H9 (cell line): ENCODE measurements at regions not wholly inside any gene's neighbourhood (a gene's known extent, or its start where the extent isn't known, plus 50 kb on each side); places are given as distances from the start of the nearest gene placed in this dataset.

ENCODE experiments used
- DNase-seq: peaks from one replicate; pipeline ENCODE4 v3.0.0-alpha.2; 2017
- H2AFZ ChIP-seq: one replicate; pipeline ENCODE4 v1.6.1; 2013; ENCODE audit warnings: mild to moderate bottlenecking, low read length, control low read depth, moderate library complexity
- H2AK5ac ChIP-seq: 2 replicates; pipeline ENCODE4 v1.6.1; 2013; ENCODE audit warnings: low read length, control low read depth, mixed read lengths; ENCODE audit not compliant: insufficient read length
- H2BK120ac ChIP-seq: one replicate; pipeline ENCODE4 v1.6.1; 2013; ENCODE audit warnings: low read depth, mild to moderate bottlenecking, low read length, control low read depth, inconsistent platforms; ENCODE audit not compliant: poor library complexity, severe bottlenecking
- H2BK12ac ChIP-seq: 2 replicates; pipeline ENCODE4 v1.6.1; 2013; ENCODE audit warnings: low read length, control low read depth, mixed read lengths, low read depth; ENCODE audit not compliant: insufficient read length
- H2BK15ac ChIP-seq: 2 replicates; pipeline ENCODE4 v1.6.1; 2013; ENCODE audit warnings: low read depth, low read length, control low read depth
- H2BK20ac ChIP-seq: one replicate; pipeline ENCODE4 v1.6.1; 2013; ENCODE audit warnings: low read depth, mild to moderate bottlenecking, low read length, control low read depth, inconsistent platforms; ENCODE audit not compliant: poor library complexity, severe bottlenecking
- H2BK5ac ChIP-seq: 2 replicates; pipeline ENCODE4 v1.6.1; 2013; ENCODE audit warnings: low read length, control low read depth, mixed read lengths; ENCODE audit not compliant: insufficient read length
- H3K14ac ChIP-seq: 2 replicates; pipeline ENCODE4 v1.6.1; 2013; ENCODE audit warnings: low read length, control low read depth; ENCODE audit not compliant: insufficient read depth
- H3K18ac ChIP-seq: 2 replicates; pipeline ENCODE4 v1.6.1; 2013; ENCODE audit warnings: low read depth, mild to moderate bottlenecking, mixed read lengths, low read length, control low read depth; ENCODE audit not compliant: insufficient read length
- H3K23ac ChIP-seq: 2 replicates; pipeline ENCODE4 v1.6.1; 2013; ENCODE audit warnings: low read length, control low read depth, mixed read lengths, low read depth; ENCODE audit not compliant: insufficient read length
- H3K23me2 ChIP-seq: 2 replicates; pipeline ENCODE4 v1.6.1; 2013; ENCODE audit warnings: low read depth, mild to moderate bottlenecking, mixed read lengths, low read length, control low read depth; ENCODE audit not compliant: insufficient read length, poor library complexity, severe bottlenecking
- H3K27ac ChIP-seq: 2 replicates; pipeline ENCODE4 v1.5.1; 2013; ENCODE audit warnings: low read length, control low read depth, mixed read lengths, low read depth; ENCODE audit not compliant: insufficient read length
- H3K27me3 ChIP-seq: 2 replicates; pipeline ENCODE4 v1.6.1; 2013; ENCODE audit warnings: low read length, control low read depth, inconsistent platforms; ENCODE audit not compliant: insufficient read depth
- H3K4ac ChIP-seq: 2 replicates; pipeline ENCODE4 v1.6.1; 2013; ENCODE audit warnings: low read depth, mild to moderate bottlenecking, control low read depth, inconsistent platforms, low read length, moderate library complexity
- H3K4me1 ChIP-seq: 2 replicates; pipeline ENCODE4 v1.6.1; 2013; ENCODE audit warnings: low read length, control low read depth, inconsistent platforms; ENCODE audit not compliant: insufficient read depth
- H3K4me2 ChIP-seq: 2 replicates; pipeline ENCODE4 v1.6.1; 2013; ENCODE audit warnings: low read length, control low read depth, mixed read lengths; ENCODE audit not compliant: insufficient read length, insufficient read depth
- H3K56ac ChIP-seq: 2 replicates; pipeline ENCODE4 v1.6.1; 2013; ENCODE audit warnings: low read depth, mild to moderate bottlenecking, mixed read lengths, low read length, control low read depth; ENCODE audit not compliant: insufficient read length
- H3K79me1 ChIP-seq: 2 replicates; pipeline ENCODE4 v1.6.1; 2013; ENCODE audit warnings: low read depth, mild to moderate bottlenecking, moderate library complexity, low read length, control low read depth, inconsistent platforms; ENCODE audit not compliant: insufficient read depth, poor library complexity, severe bottlenecking
- H3K79me2 ChIP-seq: 2 replicates; pipeline ENCODE4 v1.6.1; 2013; ENCODE audit warnings: low read length, control low read depth, inconsistent platforms; ENCODE audit not compliant: insufficient read depth
- H3K9ac ChIP-seq: 2 replicates; pipeline ENCODE4 v1.6.1; 2013; ENCODE audit warnings: low read length, control low read depth, mixed read lengths; ENCODE audit not compliant: insufficient read length; ENCODE audit errors: extremely low read depth
- H3K9me3 ChIP-seq: one replicate; pipeline ENCODE4 v1.6.1; 2013; ENCODE audit warnings: low read depth, low read length, inconsistent platforms; ENCODE audit not compliant: control insufficient read depth
- H3T11ph ChIP-seq: one replicate; pipeline ENCODE4 v1.6.1; 2013; ENCODE audit warnings: mild to moderate bottlenecking, low read length, control low read depth, inconsistent platforms
- H4K20me1 ChIP-seq: one replicate; pipeline ENCODE4 v1.6.1; 2013; ENCODE audit not compliant: control insufficient read depth, insufficient read length, insufficient read depth
- H4K5ac ChIP-seq: 2 replicates; pipeline ENCODE4 v1.6.1; 2013; ENCODE audit warnings: low read depth, mild to moderate bottlenecking, mixed read lengths, low read length, control low read depth; ENCODE audit not compliant: insufficient read length
- H4K8ac ChIP-seq: replicated peaks from 2 replicates; pipeline ENCODE4 v1.6.1; 2013; ENCODE audit warnings: low read length, control low read depth, mixed read lengths, low read depth; ENCODE audit not compliant: insufficient read length
- H4K91ac ChIP-seq: 2 replicates; pipeline ENCODE4 v1.6.1; 2013; ENCODE audit warnings: low read depth, mild to moderate bottlenecking, moderate library complexity, mixed read lengths, low read length, control low read depth; ENCODE audit not compliant: insufficient read length
- H3K27ac Mint-ChIP-seq, 3 experiments: 2 replicates in 2 of 3; 3 replicates in 1 of 3; pipeline ENCODE4 v1.8.0; 2020 to 2021; ENCODE audit warnings: mixed read lengths in 3 of 3, mild to moderate bottlenecking in 1 of 3, moderate library complexity in 1 of 3
- H3K27me3 Mint-ChIP-seq: 2 replicates; pipeline ENCODE4 v1.8.0; 2021; ENCODE audit warnings: low read depth, mild to moderate bottlenecking, moderate library complexity, mixed read lengths
- H3K36me3 Mint-ChIP-seq, 3 experiments: 2 replicates in 2 of 3; 3 replicates in 1 of 3; pipeline ENCODE4 v1.8.0; 2020 to 2021; ENCODE audit warnings: low read depth in 3 of 3, mixed read lengths in 3 of 3; ENCODE audit not compliant: insufficient read depth in 1 of 3
- H3K4me1 Mint-ChIP-seq, 2 experiments: 2 replicates each; pipeline ENCODE4 v1.8.0; 2020; ENCODE audit warnings: mixed read lengths in 2 of 2
- H3K4me3 Mint-ChIP-seq, 2 experiments: 2 replicates in 1 of 2; 3 replicates in 1 of 2; pipeline ENCODE4 v1.8.0; 2020 to 2021; ENCODE audit warnings: mild to moderate bottlenecking in 2 of 2, mixed read lengths in 2 of 2, moderate library complexity in 1 of 2
- H3K9me3 Mint-ChIP-seq, 2 experiments: 2 replicates in 1 of 2; 3 replicates in 1 of 2; pipeline ENCODE4 v1.8.0; 2020; ENCODE audit warnings: mild to moderate bottlenecking in 2 of 2, mixed read lengths in 2 of 2, moderate library complexity in 1 of 2
- CTCF ChIP-seq: fragments of 200-600 bp; sonication (generic); conservative IDR thresholded peaks from 3 replicates; pipeline ENCODE4 v1.8.0; 2021; ENCODE audit warnings: antibody characterized with exemption, mild to moderate bottlenecking

GRCh38 chr1:217274416-217274815 lies 356.5 kb downstream of the GPATCH2 start:
- no peak overlapping the region for H3K27ac Mint-ChIP-seq
- H3K36me3 Mint-ChIP-seq: no peaks in the 10 kb centered on the region
- H2AK5ac ChIP-seq: no peak overlapping the region
- no peak overlapping the region for H4K91ac ChIP-seq
- H3K9ac ChIP-seq: no peak overlapping the region
- no peak for TF ChIP-seq CTCF
- no peak overlapping the region for H2BK20ac ChIP-seq
- H3K4ac ChIP-seq: no peak overlapping the region
- no peak overlapping the region for H4K5ac ChIP-seq
- H2BK5ac ChIP-seq: no peak overlapping the region
- H3K14ac ChIP-seq: no peak overlapping the region
- H3K4me3 Mint-ChIP-seq: no peak overlapping the region
- H3K4me1 Mint-ChIP-seq: no peaks in the 10 kb centered on the region
- H3K27me3 Mint-ChIP-seq: no peaks in the 10 kb centered on the region; the same call in 1 of the 2 replicates
- no peak overlapping the region for H3K4me2 ChIP-seq
- no peaks in the 10 kb centered on the region for H3K23me2 ChIP-seq
- no peak for DNase-seq
- H3T11ph ChIP-seq: no peak overlapping the region
- H3K27me3 ChIP-seq: no peaks in the 10 kb centered on the region
- H3K56ac ChIP-seq: no peak overlapping the region
- H3K18ac ChIP-seq: no peak overlapping the region
- no peaks in the 10 kb centered on the region for H4K20me1 ChIP-seq
- H3K79me1 ChIP-seq: no peaks in the 10 kb centered on the region
- H3K23ac ChIP-seq: no peak overlapping the region
- no peaks in the 10 kb centered on the region for H3K9me3 ChIP-seq
- no peak overlapping the region for H4K8ac ChIP-seq
- H2AFZ ChIP-seq: no peak overlapping the region
- no peak overlapping the region for H2BK15ac ChIP-seq
- H3K9me3 Mint-ChIP-seq: no peaks in the 10 kb centered on the region
- no peak overlapping the region for H2BK120ac ChIP-seq
- no peaks in the 10 kb centered on the region for H3K79me2 ChIP-seq
- no peak overlapping the region for H3K27ac ChIP-seq
- no peaks in the 10 kb centered on the region for H3K4me1 ChIP-seq
- H2BK12ac ChIP-seq: no peak overlapping the region
